Neural crest cell (in vitro differentiated cells): ENCODE measurements at regions not wholly inside any gene's neighbourhood (a gene's known extent, or its start where the extent isn't known, plus 50 kb on each side); places are given as distances from the start of the nearest gene placed in this dataset.

ENCODE experiments used
- DNase-seq: peaks from one replicate; pipeline ENCODE4 v3.0.0; 2021; ENCODE audit warnings: low read depth, mixed read lengths, low spot score
- H3K27ac Mint-ChIP-seq: one replicate; pipeline ENCODE4 v1.8.0; 2021; ENCODE audit warnings: mild to moderate bottlenecking, mixed read lengths; ENCODE audit not compliant: unreplicated experiment
- H3K27me3 Mint-ChIP-seq: 2 replicates; pipeline ENCODE4 v1.8.0; 2021; ENCODE audit warnings: low read depth, mild to moderate bottlenecking, mixed read lengths
- H3K36me3 Mint-ChIP-seq: 2 replicates; pipeline ENCODE4 v1.8.0; 2021; ENCODE audit warnings: low read depth, mild to moderate bottlenecking, mixed read lengths
- H3K4me1 Mint-ChIP-seq: 2 replicates; pipeline ENCODE4 v1.8.0; 2021; ENCODE audit warnings: mixed read lengths
- H3K4me3 Mint-ChIP-seq: one replicate; pipeline ENCODE4 v1.8.0; 2021; ENCODE audit warnings: mild to moderate bottlenecking, mixed read lengths
- H3K9me3 Mint-ChIP-seq: 2 replicates; pipeline ENCODE4 v1.8.0; 2021; ENCODE audit warnings: mixed read lengths
- CTCF ChIP-seq: fragments of 200-600 bp; sonication (generic); conservative IDR thresholded peaks from 2 replicates; pipeline ENCODE4 v1.5.0; 2021; ENCODE audit warnings: antibody characterized with exemption, mild to moderate bottlenecking

GRCh38 chrX:15143050-15143824, 126.6 kb downstream of the ASB9 start:
- TF ChIP-seq CTCF, result peak; percentile 75
- Mint-ChIP-seq H3K27ac (no peak overlapping the region), H3K9me3 (peaks cover 9% of the 10 kb centered on the region), H3K4me1 (peaks cover 12% of the 10 kb centered on the region), H3K27me3 (no peaks in the 10 kb centered on the region), H3K4me3 (no peak overlapping the region), H3K36me3 (no peaks in the 10 kb centered on the region)
- peak; percentile 35 for DNase-seq

GRCh38 chrX:15142084-15142715, 127.7 kb downstream of the ASB9 start:
- TF ChIP-seq CTCF, result no peak
- no peak overlapping the region for H3K27ac Mint-ChIP-seq
- H3K4me1 Mint-ChIP-seq, result peaks cover 12% of the 10 kb centered on the region

GRCh38 chrX:15136795-15137194, 133.1 kb downstream of the ASB9 start:
- Mint-ChIP-seq H3K4me3 (no peak overlapping the region), H3K4me1 (no peaks in the 10 kb centered on the region), H3K9me3 (peaks cover 13% of the 10 kb centered on the region), H3K27ac (no peak overlapping the region), H3K27me3 (no peaks in the 10 kb centered on the region), H3K36me3 (no peaks in the 10 kb centered on the region)
- no peak for TF ChIP-seq CTCF
- no peak for DNase-seq

More at GRCh38 chrX:15142084-15142715, 127.7 kb downstream of the ASB9 start:
- DNase-seq, result no peak
- Mint-ChIP-seq H3K4me3 (no peak overlapping the region), H3K27me3 (no peaks in the 10 kb centered on the region), H3K9me3 (peaks cover 11% of the 10 kb centered on the region), H3K36me3 (no peaks in the 10 kb centered on the region)

- no peaks in the 10 kb centered on the region for H3K4me1 Mint-ChIP-seq
- no peak for TF ChIP-seq CTCF
- no peak for DNase-seq
- no peaks in the 10 kb centered on the region for H3K36me3 Mint-ChIP-seq
- peaks cover 6% of the 10 kb centered on the region for H3K9me3 Mint-ChIP-seq
- no peak overlapping the region for H3K27ac Mint-ChIP-seq
- H3K27me3 Mint-ChIP-seq, result no peaks in the 10 kb centered on the region
- no peak overlapping the region for H3K4me3 Mint-ChIP-seq
These were observed 140.5 kb downstream of the ASB9 start for GRCh38 chrX:15129412-15129811.

- Mint-ChIP-seq H3K9me3 (peaks cover 6% of the 10 kb centered on the region), H3K4me3 (no peak overlapping the region), H3K36me3 (no peaks in the 10 kb centered on the region), H3K27me3 (no peaks in the 10 kb centered on the region), H3K4me1 (no peaks in the 10 kb centered on the region), H3K27ac (no peak overlapping the region)
- no peak for TF ChIP-seq CTCF
- no peak for DNase-seq
These were observed 141.0 kb downstream of the ASB9 start for GRCh38 chrX:15128861-15129260.
